Mammary epithelial cell (primary cell): ENCODE measurements at regions not wholly inside any gene's neighbourhood (a gene's known extent, or its start where the extent isn't known, plus 50 kb on each side); places are given as distances from the start of the nearest gene placed in this dataset.

ENCODE experiments used
- EZH2 ChIP-seq: IDR thresholded peaks from 2 replicates; pipeline ENCODE4 v1.6.1; 2012; ENCODE audit warnings: low read length, inconsistent platforms, borderline replicate concordance
- TF ChIP-seq, protein P1 (sequence below), 2 donors: IDR thresholded peaks in 1 of 2; conservative IDR thresholded peaks in 1 of 2; 2 replicates each; pipeline ENCODE4 v1.5.1; 2011 to 2012; ENCODE audit warnings: inconsistent platforms in 2 of 2, low read length in 2 of 2, mild to moderate bottlenecking in 2 of 2, control low read depth in 1 of 2, low read depth in 1 of 2; ENCODE audit not compliant: insufficient read depth in 1 of 2; ENCODE audit errors: extremely low read depth in 1 of 2

DNA sequence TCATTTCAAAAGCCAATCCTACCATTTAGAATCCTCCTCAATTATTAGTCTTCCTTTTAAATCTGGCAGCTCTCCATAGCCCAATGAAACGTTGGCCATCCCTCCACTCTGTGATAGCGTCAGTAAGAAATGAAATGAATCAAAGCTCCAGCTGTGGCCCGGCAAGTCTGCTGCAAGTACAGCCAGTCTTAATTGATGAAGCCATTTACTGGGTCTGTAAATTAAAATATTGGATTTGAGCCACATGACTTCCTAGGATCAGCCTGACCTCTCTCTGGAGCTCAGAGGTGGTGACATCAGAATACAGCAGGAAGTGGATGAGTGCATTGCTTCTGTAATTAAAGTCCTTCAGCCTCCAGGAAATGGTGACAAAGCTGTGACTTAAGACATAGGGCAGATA lies 347.0 kb upstream of the LMCD1 start:
- TF ChIP-seq, protein P1, sequence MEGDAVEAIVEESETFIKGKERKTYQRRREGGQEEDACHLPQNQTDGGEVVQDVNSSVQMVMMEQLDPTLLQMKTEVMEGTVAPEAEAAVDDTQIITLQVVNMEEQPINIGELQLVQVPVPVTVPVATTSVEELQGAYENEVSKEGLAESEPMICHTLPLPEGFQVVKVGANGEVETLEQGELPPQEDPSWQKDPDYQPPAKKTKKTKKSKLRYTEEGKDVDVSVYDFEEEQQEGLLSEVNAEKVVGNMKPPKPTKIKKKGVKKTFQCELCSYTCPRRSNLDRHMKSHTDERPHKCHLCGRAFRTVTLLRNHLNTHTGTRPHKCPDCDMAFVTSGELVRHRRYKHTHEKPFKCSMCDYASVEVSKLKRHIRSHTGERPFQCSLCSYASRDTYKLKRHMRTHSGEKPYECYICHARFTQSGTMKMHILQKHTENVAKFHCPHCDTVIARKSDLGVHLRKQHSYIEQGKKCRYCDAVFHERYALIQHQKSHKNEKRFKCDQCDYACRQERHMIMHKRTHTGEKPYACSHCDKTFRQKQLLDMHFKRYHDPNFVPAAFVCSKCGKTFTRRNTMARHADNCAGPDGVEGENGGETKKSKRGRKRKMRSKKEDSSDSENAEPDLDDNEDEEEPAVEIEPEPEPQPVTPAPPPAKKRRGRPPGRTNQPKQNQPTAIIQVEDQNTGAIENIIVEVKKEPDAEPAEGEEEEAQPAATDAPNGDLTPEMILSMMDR (conservative IDR thresholded peaks at IDR 0.05 in 1 of 2, IDR thresholded peaks at IDR 0.05 in 1 of 2; ENCODE audit: extremely low read depth in 1 of 2, insufficient read depth in 1 of 2, low read depth in 1 of 2, low read length in 2 of 2): no peak
- TF ChIP-seq EZH2: no peak
